ENCODE measurements at regions not wholly inside any gene's neighbourhood (a gene's known extent, or its start where the extent isn't known, plus 50 kb on each side); places are given as distances from the start of the nearest gene placed in this dataset.

DNA sequence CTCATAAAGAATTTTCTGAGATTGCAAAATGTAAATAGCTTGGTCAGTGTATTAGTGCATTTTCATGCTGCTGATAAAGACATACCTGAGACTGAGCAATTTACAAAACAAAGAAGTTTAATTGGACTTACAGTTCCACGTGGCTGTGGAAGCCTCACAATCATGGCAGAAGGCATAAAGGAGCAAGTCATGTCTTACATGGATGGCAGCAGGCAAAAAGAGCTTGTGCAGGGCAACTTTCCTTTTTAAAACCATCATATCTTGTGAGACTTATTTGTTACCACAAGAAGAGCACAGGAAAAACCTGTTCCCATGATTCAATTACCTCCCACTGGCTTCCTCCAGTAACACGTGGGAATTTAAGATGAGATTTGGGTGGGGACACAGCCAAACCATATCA is 112.7 kb upstream of the HDDC2 start:
- TF ChIP-seq, protein P1, sequence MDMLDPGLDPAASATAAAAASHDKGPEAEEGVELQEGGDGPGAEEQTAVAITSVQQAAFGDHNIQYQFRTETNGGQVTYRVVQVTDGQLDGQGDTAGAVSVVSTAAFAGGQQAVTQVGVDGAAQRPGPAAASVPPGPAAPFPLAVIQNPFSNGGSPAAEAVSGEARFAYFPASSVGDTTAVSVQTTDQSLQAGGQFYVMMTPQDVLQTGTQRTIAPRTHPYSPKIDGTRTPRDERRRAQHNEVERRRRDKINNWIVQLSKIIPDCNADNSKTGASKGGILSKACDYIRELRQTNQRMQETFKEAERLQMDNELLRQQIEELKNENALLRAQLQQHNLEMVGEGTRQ (IDR thresholded peaks at IDR 0.05; ENCODE audit: low read depth, low read length) = no peak
- TF ChIP-seq RCOR1 (IDR thresholded peaks at IDR 0.05; ENCODE audit: insufficient replicate concordance, low read length) (no peak), BHLHE40 (IDR thresholded peaks at IDR 0.05; ENCODE audit: low read depth, low read length) (no peak), SMC3 (IDR thresholded peaks at IDR 0.05; ENCODE audit: low read depth, low read length) (no peak), MAZ (IDR thresholded peaks at IDR 0.05; ENCODE audit: borderline replicate concordance, low read depth, low read length) (no peak), CHD1 (IDR thresholded peaks at IDR 0.05; ENCODE audit: low read depth, low read length) (no peak)
- TF ChIP-seq, protein P2, sequence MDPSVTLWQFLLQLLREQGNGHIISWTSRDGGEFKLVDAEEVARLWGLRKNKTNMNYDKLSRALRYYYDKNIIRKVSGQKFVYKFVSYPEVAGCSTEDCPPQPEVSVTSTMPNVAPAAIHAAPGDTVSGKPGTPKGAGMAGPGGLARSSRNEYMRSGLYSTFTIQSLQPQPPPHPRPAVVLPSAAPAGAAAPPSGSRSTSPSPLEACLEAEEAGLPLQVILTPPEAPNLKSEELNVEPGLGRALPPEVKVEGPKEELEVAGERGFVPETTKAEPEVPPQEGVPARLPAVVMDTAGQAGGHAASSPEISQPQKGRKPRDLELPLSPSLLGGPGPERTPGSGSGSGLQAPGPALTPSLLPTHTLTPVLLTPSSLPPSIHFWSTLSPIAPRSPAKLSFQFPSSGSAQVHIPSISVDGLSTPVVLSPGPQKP (IDR thresholded peaks at IDR 0.05; ENCODE audit: borderline replicate concordance, low read depth, low read length) = no peak
- 0% methylated on average over 1 of the region's 2 CpGs; no CpG with 5 or more reads in 1 of the 2 experiments for WGBS, 2 experiments (ENCODE audit: extremely low coverage in 2 of 2, insufficient read length in 1 of 2)
- Histone ChIP-seq H3K4me2 (ENCODE audit: low read depth, low read length) (no peak overlapping the region), H3K4ac (ENCODE audit: low read depth, low read length) (no peak overlapping the region), H2BK20ac (ENCODE audit: low read depth, low read length) (no peak overlapping the region), H3K79me1 (ENCODE audit: low read depth in 1 of 2, low read length in 2 of 2) (no peaks in the 10 kb centered on the region), H3K4me3 (ENCODE audit: insufficient read depth, low read depth, low read length) (no peak overlapping the region), H2AFZ (replicated peaks; ENCODE audit: low read length, poor library complexity) (no peak overlapping the region), H4K91ac (ENCODE audit: insufficient read depth, low read depth, low read length) (no peak overlapping the region), H4K20me1 (ENCODE audit: insufficient read depth, low read length) (no peaks in the 10 kb centered on the region), H3K36me3 (ENCODE audit: control insufficient read depth, insufficient read depth, low read length) (no peaks in the 10 kb centered on the region), H3K18ac (ENCODE audit: low read depth, low read length) (no peak overlapping the region), H2BK120ac (ENCODE audit: low read depth, low read length) (no peak overlapping the region), H3K4me1 (ENCODE audit: control insufficient read depth, insufficient read depth, low read length) (no peaks in the 10 kb centered on the region), H3K9ac (ENCODE audit: low read depth, low read length) (no peak overlapping the region), H3K27me3 (ENCODE audit: control insufficient read depth, insufficient read depth, low read length) (no peaks in the 10 kb centered on the region), H3K23ac (ENCODE audit: low read depth, low read length) (no peak overlapping the region), H2AK5ac (ENCODE audit: low read depth, low read length) (no peak overlapping the region), H2BK5ac (ENCODE audit: low read depth, low read length, poor library complexity, severe bottlenecking) (no peak overlapping the region), H4K8ac (ENCODE audit: low read depth in 2 of 2, low read length in 2 of 2) (no peak overlapping the region), H3K14ac (replicated peaks; ENCODE audit: low read depth, low read length) (no peak overlapping the region), H3K9me3 (ENCODE audit: control insufficient read depth, insufficient read depth, low read length) (no peaks in the 10 kb centered on the region), H4K5ac (ENCODE audit: low read depth, low read length) (no peak overlapping the region), H3K56ac (ENCODE audit: extremely low read depth, insufficient read depth, low read length) (no peak overlapping the region), H2AK9ac (replicated peaks; ENCODE audit: low read depth, low read length, poor library complexity) (no peak overlapping the region), H3K27ac (ENCODE audit: insufficient read depth, low read length) (no peak overlapping the region), H3K9me1 (ENCODE audit: insufficient read depth, low read length) (no peaks in the 10 kb centered on the region), H2BK15ac (ENCODE audit: low read depth, low read length) (no peak overlapping the region)
- CTCF ChIA-PET = no interaction called here
- POLR2A ChIA-PET (ENCODE audit: unreplicated experiment) = no interaction called here
- BruUV-seq (replicated peaks) = no TSS peak
- no peak for ATAC-seq (ENCODE audit: low read depth)
- in situ Hi-C loops (cut with MboI; ENCODE audit: low sequenced_read_pairs) (no loop called here), dilution Hi-C loops (cut with HindIII; ENCODE audit: low sequenced_read_pairs, unreplicated experiment) (no loop called here), intact Hi-C loops (cut with micrococcal nuclease) (no loop called here)
- no peak for DNase-seq
